NCI-H2196 (cell line): ENCODE measurements at regions not wholly inside any gene's neighbourhood (a gene's known extent, or its start where the extent isn't known, plus 50 kb on each side); places are given as distances from the start of the nearest gene placed in this dataset.
A peak's percentile ranks its signal among the peaks of the same experiment; 100 is the strongest.
"Not testable (repeated sequence)": the region's sequence is repeated elsewhere in the genome, so short reads cannot be mapped to it uniquely, and the experiment has no call there.

Experiments
- DNase-seq: peaks from one replicate; lab custom pipeline; 2025; ENCODE audit not compliant: unreplicated experiment; lab: John Stamatoyannopoulos, UW

GRCh38 chr14:56026506-56026905 is 91.7 kb upstream of the PELI2 start:
- DNase-seq, result no peak

GRCh38 chr14:56027421-56027820 is 90.8 kb upstream of the PELI2 start:
- DNase-seq, result no peak

DNA sequence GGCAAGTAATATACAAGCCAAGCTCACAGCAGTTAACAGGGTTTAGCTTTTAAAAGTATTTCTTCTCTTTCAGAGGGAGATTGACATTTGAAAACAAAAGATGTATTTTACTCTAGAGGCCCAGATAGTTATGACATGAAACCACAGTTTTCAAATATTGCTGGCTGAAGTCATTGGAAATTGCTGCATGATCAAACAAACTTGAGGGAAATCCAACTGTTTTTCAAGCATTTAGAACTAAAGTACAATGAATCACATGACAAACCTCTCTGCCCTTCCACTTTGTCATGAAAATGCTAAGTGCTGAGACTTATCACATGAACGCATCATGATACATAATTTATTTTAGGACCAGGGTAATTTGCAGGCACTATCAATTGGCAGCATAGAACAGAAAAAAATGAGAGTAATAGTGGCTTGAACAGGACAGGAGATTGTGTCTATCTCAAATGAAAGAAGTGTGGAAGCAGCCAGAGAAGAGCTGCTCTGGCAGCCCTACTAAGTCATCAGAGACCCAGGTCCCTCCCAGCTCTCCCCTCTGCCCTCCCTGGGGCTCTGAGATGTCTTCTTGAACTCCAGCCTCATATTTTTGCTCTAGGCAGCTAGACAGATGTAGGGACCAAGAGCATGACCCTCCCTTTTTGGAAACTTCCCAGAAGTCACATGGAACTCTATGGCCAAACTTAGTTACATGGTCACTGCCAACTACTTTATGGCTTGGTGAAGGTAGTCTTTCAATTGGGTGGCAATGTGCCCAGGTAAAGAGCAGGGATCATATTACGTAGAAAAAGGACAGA is 90.1 kb upstream of the PELI2 start:
- DNase-seq, result peak; percentile 27

DNA sequence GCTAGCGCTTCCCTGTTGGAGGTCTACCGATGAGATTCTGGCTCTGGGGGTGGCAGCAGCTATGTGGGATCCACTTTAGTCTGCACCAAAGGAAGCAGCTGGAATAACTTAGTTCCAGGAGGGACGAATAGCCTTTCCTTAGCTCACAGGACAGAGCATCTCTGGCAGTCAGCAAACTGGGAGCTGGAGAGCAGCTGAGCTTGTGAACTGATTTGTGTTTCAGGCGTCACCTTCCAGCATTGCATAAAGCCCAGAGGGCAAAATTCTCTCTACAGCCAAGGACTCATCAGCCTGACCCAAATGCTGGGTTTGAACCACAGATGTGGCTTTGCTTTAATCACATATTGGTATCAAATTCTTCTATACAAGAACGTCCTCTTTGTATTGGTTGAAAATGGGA is 81.9 kb upstream of the PELI2 start:
- DNase-seq, result no peak

DNA sequence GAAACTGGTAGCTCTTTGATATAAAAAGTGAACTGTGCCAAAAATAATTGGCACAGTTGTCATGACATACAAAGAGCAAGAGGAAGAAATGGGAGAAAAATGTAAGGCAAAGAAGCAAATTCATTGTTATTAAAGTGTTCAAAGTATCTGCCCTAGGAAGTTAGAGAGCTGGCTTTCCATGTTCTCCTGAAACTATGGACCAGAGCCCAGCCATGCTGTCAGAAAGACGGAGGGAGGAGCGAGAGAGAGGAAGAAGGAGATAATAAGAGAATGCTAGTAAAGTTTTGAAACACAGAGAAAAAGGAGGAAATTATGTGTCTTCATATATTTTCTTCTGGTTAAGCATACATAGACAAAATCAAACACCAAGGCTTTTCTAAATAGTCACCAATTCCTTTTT is 78.1 kb upstream of the PELI2 start:
- DNase-seq, result no peak

DNA sequence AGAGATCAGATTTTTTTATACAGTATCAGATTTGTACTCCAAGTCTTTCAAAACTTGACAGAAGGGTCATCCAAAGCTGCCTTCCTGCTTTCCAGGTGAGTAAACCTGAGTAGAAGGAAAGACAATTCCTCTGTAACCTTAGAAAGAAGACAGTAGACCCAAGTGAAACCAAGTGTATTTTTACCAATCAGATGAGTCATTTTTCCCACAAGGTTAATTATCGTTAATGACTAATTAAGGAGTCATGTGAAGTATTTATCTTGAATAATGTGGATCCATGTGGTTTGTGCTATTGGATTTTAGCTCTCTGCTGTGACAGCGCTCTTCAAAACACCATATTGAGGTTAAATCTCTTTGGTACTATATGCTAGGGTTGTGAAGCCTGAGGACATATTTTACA is 74.0 kb upstream of the PELI2 start:
- DNase-seq, result no peak

DNA sequence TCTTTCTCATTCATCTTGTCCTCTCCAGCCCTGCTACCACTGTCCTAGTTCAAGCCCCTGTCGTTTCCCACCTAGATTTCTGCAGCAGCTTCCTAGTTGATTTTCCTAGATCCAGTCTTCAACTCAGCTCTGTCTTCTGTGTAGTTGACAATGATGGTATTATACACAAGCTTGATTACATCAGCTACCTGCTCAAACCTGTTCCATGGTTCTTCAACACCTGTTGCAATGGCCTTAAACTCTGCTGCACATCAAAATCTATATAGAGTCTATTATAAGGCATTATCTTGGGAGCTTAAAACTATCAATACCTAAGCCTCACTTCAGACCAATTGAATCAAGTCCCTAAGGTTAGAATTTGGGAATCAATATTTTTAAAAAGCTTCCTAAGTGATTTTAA is 71.7 kb upstream of the PELI2 start:
- no peak for DNase-seq

DNA sequence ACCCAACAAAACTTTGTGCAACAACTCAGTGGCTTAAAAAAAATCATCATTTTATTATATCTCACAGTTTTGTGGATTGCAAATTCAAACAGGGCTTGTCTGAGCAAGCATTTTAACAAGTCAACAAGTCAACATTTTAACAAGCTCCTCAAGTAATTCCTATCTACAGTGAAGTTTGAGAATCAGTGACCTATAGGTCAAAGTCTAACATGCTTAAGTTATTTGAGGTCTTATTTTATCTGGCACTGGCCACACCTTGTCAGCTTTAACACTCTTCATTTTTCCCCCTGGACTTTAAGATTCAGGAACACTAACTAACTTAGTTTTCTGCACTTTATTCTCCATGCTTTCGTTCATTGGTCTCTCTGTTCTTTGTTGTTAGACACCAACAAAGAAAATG is 71.2 kb upstream of the PELI2 start:
- DNase-seq, result no peak

DNA sequence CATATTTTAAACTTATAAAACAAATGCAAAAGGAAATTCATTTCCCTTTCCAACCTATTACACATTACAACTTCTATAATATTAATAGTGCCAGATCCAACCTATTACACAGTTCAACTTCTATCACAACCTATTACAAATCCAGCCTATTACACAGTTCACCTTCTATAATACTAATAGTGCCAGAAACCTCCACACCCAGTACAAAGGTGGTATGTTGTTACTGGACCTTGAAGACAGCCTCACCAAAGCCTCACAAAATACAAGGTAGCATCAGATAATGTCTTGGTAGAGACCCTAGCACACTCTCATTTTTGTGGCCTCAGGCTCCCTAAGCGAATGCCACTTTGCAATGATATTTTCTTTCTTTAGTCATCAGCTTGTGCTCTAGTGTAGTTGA is 68.7 kb upstream of the PELI2 start:
- no peak for DNase-seq

DNA sequence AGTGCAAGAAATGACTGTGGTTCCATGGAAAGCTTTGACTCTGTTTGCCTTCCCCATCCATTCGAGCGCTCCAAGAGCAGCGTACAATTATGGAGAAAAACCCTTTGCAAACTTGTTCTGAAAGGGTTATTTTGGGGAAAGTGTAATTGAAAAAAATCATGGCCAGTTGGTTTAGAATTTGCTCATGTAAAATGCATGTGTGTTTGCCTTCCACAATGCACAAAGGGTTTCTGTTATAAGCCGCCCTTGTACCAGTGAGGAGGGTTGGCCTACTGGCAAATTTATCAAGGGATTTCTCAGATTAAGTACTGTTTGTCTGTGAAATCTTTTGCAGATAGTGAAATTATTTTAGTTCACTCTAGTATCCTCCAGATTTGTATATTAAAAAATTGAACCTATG is 62.7 kb upstream of the PELI2 start:
- DNase-seq, result no peak

DNA sequence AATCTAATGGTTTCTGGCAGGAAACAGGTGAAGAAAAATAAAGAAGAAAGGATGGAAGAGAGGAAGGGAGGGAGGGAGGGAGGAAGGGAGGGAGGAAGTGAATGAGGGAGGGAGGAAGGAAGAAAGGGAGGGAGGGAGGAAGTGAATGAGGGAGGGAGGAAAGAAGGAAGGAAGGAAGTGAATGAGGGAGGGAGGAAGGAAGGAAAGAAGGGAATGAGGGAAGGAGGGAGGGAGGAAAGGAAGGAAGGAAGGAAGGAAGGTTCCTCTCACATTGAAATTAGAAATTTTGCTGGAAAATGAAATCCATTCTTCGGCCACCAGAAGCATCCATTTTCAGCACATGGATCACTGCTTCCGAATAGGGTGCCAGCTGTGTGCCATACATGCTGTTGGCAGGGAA is 62.2 kb upstream of the PELI2 start:
- DNase-seq, result no peak

- DNase-seq, result peak; percentile 5
Observed at GRCh38 chr14:56057071-56057741, 61.0 kb upstream of the PELI2 start.

- no peak for DNase-seq
Observed at GRCh38 chr14:56057767-56058166, 60.4 kb upstream of the PELI2 start.

GRCh38 chr14:56059054-56059453 is 59.2 kb upstream of the PELI2 start:
- DNase-seq, result no peak

- no peak for DNase-seq
Observed at GRCh38 chr14:56061051-56061450, 57.2 kb upstream of the PELI2 start.

DNA sequence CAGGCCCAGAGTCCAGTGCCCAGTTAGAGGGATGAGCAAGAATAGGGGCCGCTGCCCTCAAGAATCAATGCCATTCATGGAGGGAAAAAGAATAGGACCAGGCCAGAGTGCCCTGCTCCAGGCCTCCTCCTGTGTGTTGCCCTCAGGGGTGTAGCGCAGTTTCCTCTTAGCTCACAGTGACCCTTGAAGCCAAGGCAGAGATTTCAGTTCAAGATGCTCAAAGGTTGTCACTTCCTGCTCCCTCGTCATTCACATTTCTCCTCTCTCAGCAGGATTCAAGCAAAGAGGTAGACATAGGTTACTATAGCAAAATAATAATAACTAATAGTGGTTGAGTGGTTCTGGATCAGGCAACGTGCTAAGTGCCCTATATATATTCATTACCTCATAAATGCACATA is 55.1 kb upstream of the PELI2 start:
- DNase-seq, result no peak

- DNase-seq, result no peak
Observed at GRCh38 chr14:56064513-56064912, 53.7 kb upstream of the PELI2 start.

DNA sequence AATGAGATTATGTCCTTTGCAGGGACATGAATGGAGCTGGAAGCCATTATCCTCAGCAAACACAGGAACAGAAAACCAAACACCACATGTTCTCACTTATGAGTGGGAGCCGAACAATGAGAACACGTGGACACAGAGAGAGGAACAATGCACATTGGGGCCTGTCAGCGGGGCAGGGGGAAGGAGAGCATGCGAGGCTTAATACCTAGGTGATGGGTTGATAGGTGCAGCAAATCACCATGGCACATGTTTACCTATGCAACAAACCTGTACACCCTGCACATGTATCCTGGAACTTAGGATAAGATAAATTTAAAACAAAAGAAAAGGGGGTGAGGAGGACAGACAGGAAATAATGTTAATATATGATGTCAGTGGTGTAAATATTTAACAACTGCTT is 53.0 kb upstream of the PELI2 start:
- not testable (repeated sequence) for DNase-seq

DNA sequence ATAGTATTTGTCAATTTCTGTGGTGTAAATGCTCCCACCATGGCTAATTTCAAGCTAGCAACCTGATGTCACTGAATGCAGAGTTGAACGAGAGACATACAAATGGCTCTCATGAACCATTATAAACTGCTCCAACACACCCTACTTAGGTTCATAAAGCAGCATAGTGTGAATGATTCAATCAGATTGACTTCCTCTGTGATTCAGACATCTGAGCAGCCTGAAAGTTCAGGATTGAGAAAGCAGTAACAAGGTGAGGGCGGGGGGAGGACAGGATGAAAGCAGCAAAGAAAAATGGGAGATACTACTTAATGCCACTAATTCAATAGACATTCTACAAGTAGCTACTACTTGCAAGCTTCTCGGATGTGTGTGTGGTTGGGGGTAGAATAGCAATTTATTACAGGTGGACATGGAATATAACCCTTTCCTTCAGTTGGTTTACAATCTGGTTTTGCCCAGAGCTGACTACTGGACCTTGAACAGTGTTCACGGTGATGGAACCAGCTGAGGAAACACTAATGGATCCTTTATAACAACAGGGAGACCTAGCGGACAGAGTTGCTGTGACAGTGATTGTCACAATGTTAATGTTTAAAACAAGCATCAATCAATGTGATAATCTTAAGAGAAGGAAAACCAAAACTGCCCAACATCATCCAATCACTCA is 52.5 kb upstream of the PELI2 start:
- no peak for DNase-seq
